Smooth muscle cell (in vitro differentiated cells): ENCODE measurements at regions not wholly inside any gene's neighbourhood (a gene's known extent, or its start where the extent isn't known, plus 50 kb on each side); places are given as distances from the start of the nearest gene placed in this dataset.

Experiments used
- DNase-seq: peaks from one replicate; lab custom pipeline; 2025; ENCODE audit not compliant: unreplicated experiment; lab: John Stamatoyannopoulos, UW
- H2AFZ ChIP-seq: fragments of 200-600 bp; sonication (generic); 2 replicates; pipeline ENCODE4 v1.6.0; 2016; ENCODE audit warnings: antibody characterized with exemption, low read depth, mild to moderate bottlenecking
- H3F3A ChIP-seq: fragments of 200-600 bp; sonication (generic); 2 replicates; pipeline ENCODE4 v1.6.0; 2017; ENCODE audit warnings: antibody characterized with exemption, low read depth
- H3K27ac ChIP-seq: fragments of 200-600 bp; sonication (generic); 2 replicates; pipeline ENCODE4 v1.5.1; 2016; ENCODE audit warnings: low read depth, mild to moderate bottlenecking
- H3K27me3 ChIP-seq: fragments of 200-600 bp; sonication (generic); 2 replicates; pipeline ENCODE4 v1.6.1; 2016; ENCODE audit warnings: low read depth, mild to moderate bottlenecking
- H3K36me3 ChIP-seq: fragments of 200-600 bp; sonication (generic); 2 replicates; pipeline ENCODE4 v1.5.1; 2016; ENCODE audit warnings: low read depth
- H3K4me1 ChIP-seq: fragments of 200-600 bp; sonication (generic); 2 replicates; pipeline ENCODE4 v1.5.1; 2016; ENCODE audit warnings: low read depth
- H3K4me2 ChIP-seq: fragments of 200-600 bp; sonication (generic); 2 replicates; pipeline ENCODE4 v1.6.0; 2016; ENCODE audit warnings: mild to moderate bottlenecking
- H3K4me3 ChIP-seq: fragments of 200-600 bp; sonication (generic); 2 replicates; pipeline ENCODE4 v1.5.1; 2016; ENCODE audit warnings: mild to moderate bottlenecking
- H3K79me2 ChIP-seq: fragments of 200-600 bp; sonication (generic); 2 replicates; pipeline ENCODE4 v1.6.0; 2016; ENCODE audit warnings: low read depth, mild to moderate bottlenecking
- H3K9ac ChIP-seq: fragments of 200-600 bp; sonication (generic); 2 replicates; pipeline ENCODE4 v1.6.0; 2016; ENCODE audit warnings: low read depth
- H3K9me3 ChIP-seq: fragments of 200-600 bp; sonication (generic); replicated peaks from 2 replicates; pipeline ENCODE4 v1.5.1; 2016; ENCODE audit warnings: low read depth
- H4K20me1 ChIP-seq: fragments of 200-600 bp; sonication (generic); 2 replicates; pipeline ENCODE4 v1.6.0; 2016; ENCODE audit warnings: low read depth
- CTCF ChIP-seq: fragments of 200-600 bp; sonication (generic); IDR thresholded peaks from 2 replicates; pipeline ENCODE4 v1.5.1; 2017; ENCODE audit warnings: borderline replicate concordance, mild to moderate bottlenecking, antibody characterized with exemption; ENCODE audit not compliant: insufficient read depth, poor library complexity, severe bottlenecking
- WGBS: methylation state at CpG from one replicate; pipeline ENCODE4 v1.1.7; 2016; ENCODE audit warnings: low lambda C conversion rate; 5-methylcytosine and 5-hydroxymethylcytosine counted together

GRCh38 chr5:57681942-57682341 lies 199.3 kb upstream of the ACTBL2 start:
- Histone ChIP-seq H3K4me3 (no peak overlapping the region), H2AFZ (no peak overlapping the region), H3F3A (no peaks in the 10 kb centered on the region), H3K79me2 (no peaks in the 10 kb centered on the region), H3K4me1 (no peaks in the 10 kb centered on the region), H3K4me2 (no peak overlapping the region), H3K9me3 (no peaks in the 10 kb centered on the region), H3K9ac (no peak overlapping the region), H3K36me3 (no peaks in the 10 kb centered on the region), H3K27ac (no peak overlapping the region), H3K27me3 (no peaks in the 10 kb centered on the region), H4K20me1 (no peaks in the 10 kb centered on the region)
- 78% methylated on average over 3 of the region's 3 CpGs for WGBS
- TF ChIP-seq CTCF = no peak
- DNase-seq = no peak

GRCh38 chr5:57680686-57681085 lies 198.1 kb upstream of the ACTBL2 start:
- no peak for DNase-seq
- WGBS = 93% methylated on average over 1 of the region's 1 CpG

GRCh38 chr5:57677235-57677634 lies 194.6 kb upstream of the ACTBL2 start:
- H3K4me2 ChIP-seq = no peak overlapping the region
- H2AFZ ChIP-seq = no peak overlapping the region
- H3F3A ChIP-seq = no peaks in the 10 kb centered on the region
- H3K36me3 ChIP-seq = no peaks in the 10 kb centered on the region
- DNase-seq = no peak
- H3K4me1 ChIP-seq = peaks cover 3% of the 10 kb centered on the region
- no peaks in the 10 kb centered on the region for H3K9me3 ChIP-seq
- no peaks in the 10 kb centered on the region for H4K20me1 ChIP-seq
- no peak overlapping the region for H3K9ac ChIP-seq
- no peak for TF ChIP-seq CTCF
- H3K27me3 ChIP-seq = no peaks in the 10 kb centered on the region
- H3K4me3 ChIP-seq = no peak overlapping the region
- no peaks in the 10 kb centered on the region for H3K79me2 ChIP-seq
- H3K27ac ChIP-seq = no peak overlapping the region

More at GRCh38 chr5:57680686-57681085, 198.1 kb upstream of the ACTBL2 start:
- Histone ChIP-seq H4K20me1 (no peaks in the 10 kb centered on the region), H3K27ac (no peak overlapping the region), H2AFZ (no peak overlapping the region), H3K27me3 (no peaks in the 10 kb centered on the region), H3K4me3 (no peak overlapping the region), H3K9ac (no peak overlapping the region), H3K79me2 (no peaks in the 10 kb centered on the region), H3K36me3 (no peaks in the 10 kb centered on the region), H3K4me2 (no peak overlapping the region), H3K4me1 (no peaks in the 10 kb centered on the region), H3F3A (no peaks in the 10 kb centered on the region), H3K9me3 (no peaks in the 10 kb centered on the region)
- TF ChIP-seq CTCF = no peak

- Histone ChIP-seq H3K79me2 (no peaks in the 10 kb centered on the region), H3F3A (no peaks in the 10 kb centered on the region), H3K27me3 (no peaks in the 10 kb centered on the region), H4K20me1 (no peaks in the 10 kb centered on the region), H3K9me3 (no peaks in the 10 kb centered on the region), H3K4me3 (no peak overlapping the region), H3K4me1 (peaks cover 3% of the 10 kb centered on the region), H3K4me2 (no peak overlapping the region), H3K9ac (no peak overlapping the region), H3K27ac (no peak overlapping the region), H2AFZ (no peak overlapping the region), H3K36me3 (no peaks in the 10 kb centered on the region)
- WGBS = 85% methylated on average over 3 of the region's 3 CpGs
- no peak for DNase-seq
- no peak for TF ChIP-seq CTCF
These were observed 193.8 kb upstream of the ACTBL2 start for GRCh38 chr5:57676222-57677098.
